ENCODE measurements at regions not wholly inside any gene's neighbourhood (a gene's known extent, or its start where the extent isn't known, plus 50 kb on each side); places are given as distances from the start of the nearest gene placed in this dataset.

DNA sequence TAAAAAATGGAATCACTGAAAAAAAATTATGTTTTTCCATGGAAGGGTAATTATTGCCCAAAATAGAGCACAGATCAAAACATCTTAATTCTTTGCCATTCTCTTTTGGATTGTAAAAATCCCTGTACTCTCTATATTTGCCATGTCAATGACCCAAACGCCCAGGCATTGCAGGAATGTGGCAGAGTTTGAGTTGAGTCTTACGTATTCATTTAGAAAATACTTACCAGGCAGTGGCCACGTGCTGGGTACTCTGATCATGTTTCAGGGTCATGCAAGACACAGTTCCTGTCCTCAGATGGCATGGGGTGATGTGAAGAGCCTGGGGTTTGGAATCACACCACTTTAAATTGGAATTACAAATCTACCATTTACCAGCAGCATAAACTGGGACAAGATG is 267.7 kb downstream of the ABCC12 start:
- Histone ChIP-seq H3K4me1 (ENCODE audit: insufficient read depth, low read length, poor library complexity, severe bottlenecking) (no peaks in the 10 kb centered on the region), H3K9me3 (ENCODE audit: low read length) (no peaks in the 10 kb centered on the region), H3K27ac (ENCODE audit: low read depth, low read length, poor library complexity, severe bottlenecking) (no peak overlapping the region), H3K9me2 (ENCODE audit: insufficient read depth, low read length) (no peaks in the 10 kb centered on the region), H3K4me3 (ENCODE audit: low read depth, low read length, poor library complexity, severe bottlenecking) (no peak overlapping the region), H3K79me2 (ENCODE audit: insufficient read depth, low read depth, low read length) (no peaks in the 10 kb centered on the region), H3K36me3 (ENCODE audit: insufficient read depth, low read length) (no peaks in the 10 kb centered on the region), H2AFZ (ENCODE audit: low read length) (no peak overlapping the region), H3K4me2 (ENCODE audit: low read length) (no peak overlapping the region), H4K20me1 (ENCODE audit: insufficient read depth, low read length) (no peaks in the 10 kb centered on the region; the same call in 1 of the 2 replicates)
- intact Hi-C loops (cut with micrococcal nuclease; ENCODE audit: unreplicated experiment): no loop called here
- no TSS peak for BruUV-seq (replicated peaks)
- DNase-seq (ENCODE audit: low spot score): no peak
- ChIA-PET CTCF (ENCODE audit: unreplicated experiment) (no interaction called here), POLR2A (no interaction called here)
- TF ChIP-seq, protein P1, sequence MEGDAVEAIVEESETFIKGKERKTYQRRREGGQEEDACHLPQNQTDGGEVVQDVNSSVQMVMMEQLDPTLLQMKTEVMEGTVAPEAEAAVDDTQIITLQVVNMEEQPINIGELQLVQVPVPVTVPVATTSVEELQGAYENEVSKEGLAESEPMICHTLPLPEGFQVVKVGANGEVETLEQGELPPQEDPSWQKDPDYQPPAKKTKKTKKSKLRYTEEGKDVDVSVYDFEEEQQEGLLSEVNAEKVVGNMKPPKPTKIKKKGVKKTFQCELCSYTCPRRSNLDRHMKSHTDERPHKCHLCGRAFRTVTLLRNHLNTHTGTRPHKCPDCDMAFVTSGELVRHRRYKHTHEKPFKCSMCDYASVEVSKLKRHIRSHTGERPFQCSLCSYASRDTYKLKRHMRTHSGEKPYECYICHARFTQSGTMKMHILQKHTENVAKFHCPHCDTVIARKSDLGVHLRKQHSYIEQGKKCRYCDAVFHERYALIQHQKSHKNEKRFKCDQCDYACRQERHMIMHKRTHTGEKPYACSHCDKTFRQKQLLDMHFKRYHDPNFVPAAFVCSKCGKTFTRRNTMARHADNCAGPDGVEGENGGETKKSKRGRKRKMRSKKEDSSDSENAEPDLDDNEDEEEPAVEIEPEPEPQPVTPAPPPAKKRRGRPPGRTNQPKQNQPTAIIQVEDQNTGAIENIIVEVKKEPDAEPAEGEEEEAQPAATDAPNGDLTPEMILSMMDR (conservative IDR thresholded peaks at IDR 0.05; ENCODE audit: low read length): no peak
- TF ChIP-seq EZH2phosphoT487 (IDR thresholded peaks at IDR 0.05; ENCODE audit: borderline replicate concordance, low read depth, low read length): no peak

- H3K9me3 ChIP-seq (ENCODE audit: low read length): no peaks in the 10 kb centered on the region
- H3K4me3 ChIP-seq (ENCODE audit: low read depth, low read length, poor library complexity, severe bottlenecking): no peak overlapping the region
- no TSS peak for BruUV-seq (replicated peaks)
- no peaks in the 10 kb centered on the region for H3K36me3 ChIP-seq (ENCODE audit: insufficient read depth, low read length)
- TF ChIP-seq, protein P1 (conservative IDR thresholded peaks at IDR 0.05; ENCODE audit: low read length): no peak
- TF ChIP-seq EZH2phosphoT487 (IDR thresholded peaks at IDR 0.05; ENCODE audit: borderline replicate concordance, low read depth, low read length): no peak
- ChIA-PET CTCF (ENCODE audit: unreplicated experiment) (no interaction called here), POLR2A (interaction anchor here (0.5 kb wide), 1 partner anchor 202 kb away, joined by 5 read pairs; no protein-coding TSS in a partner anchor)
- intact Hi-C loops (cut with micrococcal nuclease; ENCODE audit: unreplicated experiment): no loop called here
- DNase-seq (ENCODE audit: low spot score): no peak
- H3K4me1 ChIP-seq (ENCODE audit: insufficient read depth, low read length, poor library complexity, severe bottlenecking): no peaks in the 10 kb centered on the region
- no peaks in the 10 kb centered on the region for H3K9me2 ChIP-seq (ENCODE audit: insufficient read depth, low read length)
- no peak overlapping the region for H3K27ac ChIP-seq (ENCODE audit: low read depth, low read length, poor library complexity, severe bottlenecking)
- H2AFZ ChIP-seq (ENCODE audit: low read length): no peak overlapping the region
- no peaks in the 10 kb centered on the region; the same call in 1 of the 2 replicates for H4K20me1 ChIP-seq (ENCODE audit: insufficient read depth, low read length)
- no peaks in the 10 kb centered on the region for H3K79me2 ChIP-seq (ENCODE audit: insufficient read depth, low read depth, low read length)
- H3K4me2 ChIP-seq (ENCODE audit: low read length): no peak overlapping the region
These were observed 268.3 kb downstream of the ABCC12 start for GRCh38 chr16:47887496-47887895.

GRCh38 chr16:47886631-47887415 is 269.0 kb downstream of the ABCC12 start:
- intact Hi-C loops (cut with micrococcal nuclease; ENCODE audit: unreplicated experiment): no loop called here
- CTCF ChIA-PET (ENCODE audit: unreplicated experiment): no interaction called here
- Histone ChIP-seq H3K4me2 (ENCODE audit: low read length) (no peak overlapping the region), H2AFZ (ENCODE audit: low read length) (no peak overlapping the region), H3K36me3 (ENCODE audit: insufficient read depth, low read length) (no peaks in the 10 kb centered on the region), H3K79me2 (ENCODE audit: insufficient read depth, low read depth, low read length) (no peaks in the 10 kb centered on the region), H3K4me1 (ENCODE audit: insufficient read depth, low read length, poor library complexity, severe bottlenecking) (no peaks in the 10 kb centered on the region), H3K4me3 (ENCODE audit: low read depth, low read length, poor library complexity, severe bottlenecking) (no peak overlapping the region), H3K9me3 (ENCODE audit: low read length) (no peaks in the 10 kb centered on the region), H3K27ac (ENCODE audit: low read depth, low read length, poor library complexity, severe bottlenecking) (no peak overlapping the region), H4K20me1 (ENCODE audit: insufficient read depth, low read length) (no peaks in the 10 kb centered on the region; the same call in 1 of the 2 replicates), H3K9me2 (ENCODE audit: insufficient read depth, low read length) (no peaks in the 10 kb centered on the region)
- no TSS peak for BruUV-seq (replicated peaks)
- no peak for DNase-seq (ENCODE audit: low spot score)
- POLR2A ChIA-PET: no interaction called here
- no peak for TF ChIP-seq EZH2phosphoT487 (IDR thresholded peaks at IDR 0.05; ENCODE audit: borderline replicate concordance, low read depth, low read length)
- TF ChIP-seq, protein P1 (conservative IDR thresholded peaks at IDR 0.05; ENCODE audit: low read length): no peak

Data from OCI-LY7 (cell line).